Astrocyte (in vitro differentiated cells and primary cell): ENCODE measurements at regions not wholly inside any gene's neighbourhood (a gene's known extent, or its start where the extent isn't known, plus 50 kb on each side); places are given as distances from the start of the nearest gene placed in this dataset.

Experiments
- CTCF ChIP-seq: IDR thresholded peaks from 2 replicates; pipeline ENCODE4 v1.5.1; 2011; ENCODE audit warnings: low read depth, mild to moderate bottlenecking, inconsistent platforms, low read length, moderate library complexity; ENCODE audit not compliant: insufficient read depth
- EZH2 ChIP-seq: IDR thresholded peaks from 2 replicates; pipeline ENCODE4 v1.6.1; 2012; ENCODE audit warnings: mild to moderate bottlenecking, low read length, inconsistent platforms; ENCODE audit not compliant: insufficient read depth

GRCh38 chr2:142307616-142308115, 176.8 kb upstream of the LRP1B start:
- no peak for TF ChIP-seq CTCF
- TF ChIP-seq EZH2 = no peak
